Muscle of arm (tissue), 1 donor: ENCODE measurements at regions not wholly inside any gene's neighbourhood (a gene's known extent, or its start where the extent isn't known, plus 50 kb on each side); places are given as distances from the start of the nearest gene placed in this dataset.

Source experiments
- DNase-seq: peaks from one replicate; pipeline ENCODE4 v3.0.0-alpha.2; 2013

- DNase-seq = no peak
These were observed 86.0 kb downstream of the MID1IP1 start for GRCh38 chrX:38887222-38887621.

GRCh38 chrX:38890326-38890725, 89.1 kb downstream of the MID1IP1 start:
- no peak for DNase-seq

GRCh38 chrX:38890963-38891362, 89.7 kb downstream of the MID1IP1 start:
- no peak for DNase-seq

GRCh38 chrX:38891641-38892413, 90.6 kb downstream of the MID1IP1 start:
- no peak for DNase-seq

GRCh38 chrX:38893441-38893840, 92.2 kb downstream of the MID1IP1 start:
- no peak for DNase-seq

- DNase-seq = no peak
These were observed 94.5 kb downstream of the MID1IP1 start for GRCh38 chrX:38895775-38896174.

GRCh38 chrX:38896724-38897298, 95.6 kb downstream of the MID1IP1 start:
- no peak for DNase-seq

GRCh38 chrX:38898261-38898660, 97.0 kb downstream of the MID1IP1 start:
- DNase-seq = no peak

GRCh38 chrX:38899650-38900049, 98.4 kb downstream of the MID1IP1 start:
- no peak for DNase-seq

- DNase-seq = no peak
These were observed 99.5 kb downstream of the MID1IP1 start for GRCh38 chrX:38900719-38901118.

GRCh38 chrX:38902972-38903492, 101.8 kb downstream of the MID1IP1 start:
- DNase-seq = no peak

GRCh38 chrX:38916801-38917200, 115.5 kb downstream of the MID1IP1 start:
- DNase-seq = no peak

- DNase-seq = no peak
These were observed 116.7 kb downstream of the MID1IP1 start for GRCh38 chrX:38917954-38918353.

GRCh38 chrX:38919202-38919601, 117.9 kb downstream of the MID1IP1 start:
- DNase-seq = no peak

GRCh38 chrX:38919853-38920528, 118.7 kb downstream of the MID1IP1 start:
- no peak for DNase-seq

- DNase-seq = no peak
These were observed 122.3 kb downstream of the MID1IP1 start for GRCh38 chrX:38923451-38923969.

GRCh38 chrX:38927592-38927991, 126.3 kb downstream of the MID1IP1 start:
- no peak for DNase-seq

- no peak for DNase-seq
These were observed 128.7 kb downstream of the MID1IP1 start for GRCh38 chrX:38929966-38930421.

- no peak for DNase-seq
These were observed 129.2 kb downstream of the MID1IP1 start for GRCh38 chrX:38930474-38930873.

- no peak for DNase-seq
These were observed 134.3 kb downstream of the MID1IP1 start for GRCh38 chrX:38935561-38935960.

GRCh38 chrX:38937400-38937799, 136.1 kb downstream of the MID1IP1 start:
- no peak for DNase-seq

- DNase-seq = no peak
These were observed 136.7 kb downstream of the MID1IP1 start for GRCh38 chrX:38937926-38938325.

- no peak for DNase-seq
These were observed 137.8 kb downstream of the MID1IP1 start for GRCh38 chrX:38939067-38939466.
